ENCODE measurements at regions not wholly inside any gene's neighbourhood (a gene's known extent, or its start where the extent isn't known, plus 50 kb on each side); places are given as distances from the start of the nearest gene placed in this dataset.

GRCh38 chr1:192888574-192888973, 79.7 kb downstream of the RGS2 start (continued):
- TF ChIP-seq, protein P1, sequence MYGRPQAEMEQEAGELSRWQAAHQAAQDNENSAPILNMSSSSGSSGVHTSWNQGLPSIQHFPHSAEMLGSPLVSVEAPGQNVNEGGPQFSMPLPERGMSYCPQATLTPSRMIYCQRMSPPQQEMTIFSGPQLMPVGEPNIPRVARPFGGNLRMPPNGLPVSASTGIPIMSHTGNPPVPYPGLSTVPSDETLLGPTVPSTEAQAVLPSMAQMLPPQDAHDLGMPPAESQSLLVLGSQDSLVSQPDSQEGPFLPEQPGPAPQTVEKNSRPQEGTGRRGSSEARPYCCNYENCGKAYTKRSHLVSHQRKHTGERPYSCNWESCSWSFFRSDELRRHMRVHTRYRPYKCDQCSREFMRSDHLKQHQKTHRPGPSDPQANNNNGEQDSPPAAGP (tag by site-specific recombination; IDR thresholded peaks at IDR 0.05), result no peak
- TF ChIP-seq IKZF3 (tag by site-specific recombination; IDR thresholded peaks at IDR 0.05), result no peak
- TF ChIP-seq ZBTB6 (tag by site-specific recombination; IDR thresholded peaks at IDR 0.05), result no peak

GRCh38 chr1:192889082-192889481, 80.2 kb downstream of the RGS2 start:
- Histone ChIP-seq H3K36me3 (ENCODE audit: control insufficient read depth in 2 of 2, insufficient read depth in 1 of 2, low read length in 2 of 2) (no peaks in the 10 kb centered on the region), H3K27ac (ENCODE audit: extremely low read depth, low read depth, low read length) (no peak overlapping the region), H3K4me3 (ENCODE audit: low read depth, low read length) (no peak overlapping the region), H3K4me1 (ENCODE audit: control insufficient read depth, insufficient read depth, low read length) (0 out of 2 replicates have a peak, but pooled peaks cover under 1% of the 10 kb centered on the region), H3K9me3 (ENCODE audit: control insufficient read depth, insufficient read depth, low read depth, low read length) (no peaks in the 10 kb centered on the region)
- TF ChIP-seq ZNF626 (tag by site-specific recombination; IDR thresholded peaks at IDR 0.05), result no peak
- TF ChIP-seq, protein P2, sequence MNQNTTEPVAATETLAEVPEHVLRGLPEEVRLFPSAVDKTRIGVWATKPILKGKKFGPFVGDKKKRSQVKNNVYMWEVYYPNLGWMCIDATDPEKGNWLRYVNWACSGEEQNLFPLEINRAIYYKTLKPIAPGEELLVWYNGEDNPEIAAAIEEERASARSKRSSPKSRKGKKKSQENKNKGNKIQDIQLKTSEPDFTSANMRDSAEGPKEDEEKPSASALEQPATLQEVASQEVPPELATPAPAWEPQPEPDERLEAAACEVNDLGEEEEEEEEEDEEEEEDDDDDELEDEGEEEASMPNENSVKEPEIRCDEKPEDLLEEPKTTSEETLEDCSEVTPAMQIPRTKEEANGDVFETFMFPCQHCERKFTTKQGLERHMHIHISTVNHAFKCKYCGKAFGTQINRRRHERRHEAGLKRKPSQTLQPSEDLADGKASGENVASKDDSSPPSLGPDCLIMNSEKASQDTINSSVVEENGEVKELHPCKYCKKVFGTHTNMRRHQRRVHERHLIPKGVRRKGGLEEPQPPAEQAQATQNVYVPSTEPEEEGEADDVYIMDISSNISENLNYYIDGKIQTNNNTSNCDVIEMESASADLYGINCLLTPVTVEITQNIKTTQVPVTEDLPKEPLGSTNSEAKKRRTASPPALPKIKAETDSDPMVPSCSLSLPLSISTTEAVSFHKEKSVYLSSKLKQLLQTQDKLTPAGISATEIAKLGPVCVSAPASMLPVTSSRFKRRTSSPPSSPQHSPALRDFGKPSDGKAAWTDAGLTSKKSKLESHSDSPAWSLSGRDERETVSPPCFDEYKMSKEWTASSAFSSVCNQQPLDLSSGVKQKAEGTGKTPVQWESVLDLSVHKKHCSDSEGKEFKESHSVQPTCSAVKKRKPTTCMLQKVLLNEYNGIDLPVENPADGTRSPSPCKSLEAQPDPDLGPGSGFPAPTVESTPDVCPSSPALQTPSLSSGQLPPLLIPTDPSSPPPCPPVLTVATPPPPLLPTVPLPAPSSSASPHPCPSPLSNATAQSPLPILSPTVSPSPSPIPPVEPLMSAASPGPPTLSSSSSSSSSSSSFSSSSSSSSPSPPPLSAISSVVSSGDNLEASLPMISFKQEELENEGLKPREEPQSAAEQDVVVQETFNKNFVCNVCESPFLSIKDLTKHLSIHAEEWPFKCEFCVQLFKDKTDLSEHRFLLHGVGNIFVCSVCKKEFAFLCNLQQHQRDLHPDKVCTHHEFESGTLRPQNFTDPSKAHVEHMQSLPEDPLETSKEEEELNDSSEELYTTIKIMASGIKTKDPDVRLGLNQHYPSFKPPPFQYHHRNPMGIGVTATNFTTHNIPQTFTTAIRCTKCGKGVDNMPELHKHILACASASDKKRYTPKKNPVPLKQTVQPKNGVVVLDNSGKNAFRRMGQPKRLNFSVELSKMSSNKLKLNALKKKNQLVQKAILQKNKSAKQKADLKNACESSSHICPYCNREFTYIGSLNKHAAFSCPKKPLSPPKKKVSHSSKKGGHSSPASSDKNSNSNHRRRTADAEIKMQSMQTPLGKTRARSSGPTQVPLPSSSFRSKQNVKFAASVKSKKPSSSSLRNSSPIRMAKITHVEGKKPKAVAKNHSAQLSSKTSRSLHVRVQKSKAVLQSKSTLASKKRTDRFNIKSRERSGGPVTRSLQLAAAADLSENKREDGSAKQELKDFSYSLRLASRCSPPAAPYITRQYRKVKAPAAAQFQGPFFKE (tag by site-specific recombination; IDR thresholded peaks at IDR 0.05; ENCODE audit: borderline replicate concordance), result no peak
- POLR2A ChIA-PET, result no interaction called here
- CTCF ChIA-PET, result no interaction called here

GRCh38 chr1:192890134-192890533, 81.3 kb downstream of the RGS2 start:
- no peaks in the 10 kb centered on the region for H3K4me1 ChIP-seq (ENCODE audit: control insufficient read depth, insufficient read depth, low read length)
- H3K36me3 ChIP-seq (ENCODE audit: control insufficient read depth in 2 of 2, insufficient read depth in 1 of 2, low read length in 2 of 2), result no peaks in the 10 kb centered on the region
- no peak overlapping the region for H3K4me3 ChIP-seq (ENCODE audit: low read depth, low read length)
- ChIA-PET POLR2A (no interaction called here), CTCF (no interaction called here)
- TF ChIP-seq, protein P3, sequence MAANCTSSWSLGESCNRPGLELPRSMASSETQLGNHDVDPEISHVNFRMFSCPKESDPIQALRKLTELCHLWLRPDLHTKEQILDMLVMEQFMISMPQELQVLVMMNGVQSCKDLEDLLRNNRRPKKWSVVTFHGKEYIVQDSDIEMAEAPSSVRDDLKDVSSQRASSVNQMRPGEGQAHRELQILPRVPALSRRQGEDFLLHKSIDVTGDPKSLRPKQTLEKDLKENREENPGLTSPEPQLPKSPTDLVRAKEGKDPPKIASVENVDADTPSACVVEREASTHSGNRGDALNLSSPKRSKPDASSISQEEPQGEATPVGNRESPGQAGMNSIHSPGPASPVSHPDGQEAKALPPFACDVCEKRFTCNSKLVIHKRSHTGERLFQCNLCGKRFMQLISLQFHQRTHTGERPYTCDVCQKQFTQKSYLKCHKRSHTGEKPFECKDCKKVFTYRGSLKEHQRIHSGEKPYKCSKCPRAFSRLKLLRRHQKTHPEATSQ (tag by site-specific recombination; IDR thresholded peaks at IDR 0.05), result no peak
- TF ChIP-seq GLI2 (tag by site-specific recombination; IDR thresholded peaks at IDR 0.05; ENCODE audit: borderline replicate concordance, low read depth), result no peak
- no peak for TF ChIP-seq ZNF623 (tag by site-specific recombination; IDR thresholded peaks at IDR 0.05)
- no peak for TF ChIP-seq ZNF266 (tag by site-specific recombination; IDR thresholded peaks at IDR 0.05; ENCODE audit: low read depth)
- TF ChIP-seq ZNF677 (tag by site-specific recombination; IDR thresholded peaks at IDR 0.05), result no peak
- H3K9me3 ChIP-seq (ENCODE audit: control insufficient read depth, insufficient read depth, low read depth, low read length), result no peaks in the 10 kb centered on the region
- no peak overlapping the region for H3K27ac ChIP-seq (ENCODE audit: extremely low read depth, low read depth, low read length)

DNA sequence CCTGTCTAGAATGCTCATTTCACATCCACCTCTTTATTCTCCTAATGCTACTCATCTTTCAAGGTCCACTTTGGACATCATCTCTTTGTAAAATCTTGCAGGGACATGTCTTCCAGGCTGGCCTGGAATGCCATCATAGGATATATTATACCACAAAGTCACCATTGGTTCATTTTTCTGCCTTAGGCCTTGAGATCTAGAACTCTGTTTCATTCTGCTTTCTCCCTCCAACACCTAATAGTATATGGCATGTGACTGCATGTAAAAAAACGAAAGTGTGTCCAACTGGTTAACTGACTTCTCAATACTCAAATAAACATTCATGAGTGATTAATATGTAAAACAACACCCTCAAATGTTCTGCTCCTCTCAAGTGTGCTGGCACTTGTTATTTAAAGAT, 84.1 kb downstream of the RGS2 start:
- Histone ChIP-seq H3K4me3 (ENCODE audit: low read depth, low read length) (no peak overlapping the region), H3K4me1 (ENCODE audit: control insufficient read depth, insufficient read depth, low read length) (no peaks in the 10 kb centered on the region), H3K9me3 (ENCODE audit: control insufficient read depth, insufficient read depth, low read depth, low read length) (no peaks in the 10 kb centered on the region), H3K27ac (ENCODE audit: extremely low read depth, low read depth, low read length) (no peak overlapping the region), H3K36me3 (ENCODE audit: control insufficient read depth in 2 of 2, insufficient read depth in 1 of 2, low read length in 2 of 2) (no peaks in the 10 kb centered on the region)
- ChIA-PET CTCF (no interaction called here), POLR2A (no interaction called here)
- TF ChIP-seq, protein P4, sequence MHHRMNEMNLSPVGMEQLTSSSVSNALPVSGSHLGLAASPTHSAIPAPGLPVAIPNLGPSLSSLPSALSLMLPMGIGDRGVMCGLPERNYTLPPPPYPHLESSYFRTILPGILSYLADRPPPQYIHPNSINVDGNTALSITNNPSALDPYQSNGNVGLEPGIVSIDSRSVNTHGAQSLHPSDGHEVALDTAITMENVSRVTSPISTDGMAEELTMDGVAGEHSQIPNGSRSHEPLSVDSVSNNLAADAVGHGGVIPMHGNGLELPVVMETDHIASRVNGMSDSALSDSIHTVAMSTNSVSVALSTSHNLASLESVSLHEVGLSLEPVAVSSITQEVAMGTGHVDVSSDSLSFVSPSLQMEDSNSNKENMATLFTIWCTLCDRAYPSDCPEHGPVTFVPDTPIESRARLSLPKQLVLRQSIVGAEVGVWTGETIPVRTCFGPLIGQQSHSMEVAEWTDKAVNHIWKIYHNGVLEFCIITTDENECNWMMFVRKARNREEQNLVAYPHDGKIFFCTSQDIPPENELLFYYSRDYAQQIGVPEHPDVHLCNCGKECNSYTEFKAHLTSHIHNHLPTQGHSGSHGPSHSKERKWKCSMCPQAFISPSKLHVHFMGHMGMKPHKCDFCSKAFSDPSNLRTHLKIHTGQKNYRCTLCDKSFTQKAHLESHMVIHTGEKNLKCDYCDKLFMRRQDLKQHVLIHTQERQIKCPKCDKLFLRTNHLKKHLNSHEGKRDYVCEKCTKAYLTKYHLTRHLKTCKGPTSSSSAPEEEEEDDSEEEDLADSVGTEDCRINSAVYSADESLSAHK (tag by site-specific recombination; IDR thresholded peaks at IDR 0.05), result no peak

Data from HEK293 (cell line).